ENCODE measurements at regions not wholly inside any gene's neighbourhood (a gene's known extent, or its start where the extent isn't known, plus 50 kb on each side); places are given as distances from the start of the nearest gene placed in this dataset.

- no peak for DNase-seq (ENCODE audit: low read depth)
- no peak overlapping the region for H3K4me3 ChIP-seq (ENCODE audit: low read depth, low read length)
- no peak for TF ChIP-seq CTCF (IDR thresholded peaks at IDR 0.05; ENCODE audit: low read depth, low read length, missing control alignments)
These were observed 547.0 kb upstream of the SLITRK5 start for GRCh38 chr13:87123987-87124784.

GRCh38 chr13:87124785-87125074 is 546.4 kb upstream of the SLITRK5 start:
- no peak for DNase-seq (ENCODE audit: low read depth)
- no peak overlapping the region for H3K4me3 ChIP-seq (ENCODE audit: low read depth, low read length)
- no peak for TF ChIP-seq CTCF (IDR thresholded peaks at IDR 0.05; ENCODE audit: low read depth, low read length, missing control alignments)

GRCh38 chr13:87128036-87128435 is 543.1 kb upstream of the SLITRK5 start:
- no peak overlapping the region for H3K4me3 ChIP-seq (ENCODE audit: low read depth, low read length)
- TF ChIP-seq CTCF (IDR thresholded peaks at IDR 0.05; ENCODE audit: low read depth, low read length, missing control alignments) = no peak
- no peak for DNase-seq (ENCODE audit: low read depth)

- DNase-seq (ENCODE audit: low read depth) = no peak
- no peak for TF ChIP-seq CTCF (IDR thresholded peaks at IDR 0.05; ENCODE audit: low read depth, low read length, missing control alignments)
These were observed 542.7 kb upstream of the SLITRK5 start for GRCh38 chr13:87128491-87128890.

GRCh38 chr13:87129602-87130300 is 541.4 kb upstream of the SLITRK5 start:
- DNase-seq (ENCODE audit: low read depth) = no peak
- H3K4me3 ChIP-seq (ENCODE audit: low read depth, low read length) = no peak overlapping the region
- no peak for TF ChIP-seq CTCF (IDR thresholded peaks at IDR 0.05; ENCODE audit: low read depth, low read length, missing control alignments)

More at GRCh38 chr13:87128491-87128890, 542.7 kb upstream of the SLITRK5 start:
- H3K4me3 ChIP-seq (ENCODE audit: low read depth, low read length) = no peak overlapping the region

- TF ChIP-seq CTCF (IDR thresholded peaks at IDR 0.05; ENCODE audit: low read depth, low read length, missing control alignments) = no peak
- no peak for DNase-seq (ENCODE audit: low read depth)
- H3K4me3 ChIP-seq (ENCODE audit: low read depth, low read length) = no peak overlapping the region
These were observed 540.7 kb upstream of the SLITRK5 start for GRCh38 chr13:87130423-87130822.
